Ecto neural progenitor cell (in vitro differentiated cells): ENCODE measurements at regions not wholly inside any gene's neighbourhood (a gene's known extent, or its start where the extent isn't known, plus 50 kb on each side); places are given as distances from the start of the nearest gene placed in this dataset.

Experiments used
- DNase-seq: peaks from one replicate; pipeline ENCODE4 v3.0.0-alpha.2; 2018; ENCODE audit warnings: low spot score

- DNase-seq: no peak
Observed at GRCh38 chr2:217749008-217749407, 253.8 kb downstream of the TNS1 start.

- peak; percentile 25 for DNase-seq
Observed at GRCh38 chr2:217746808-217747207, 256.0 kb downstream of the TNS1 start.

- peak; percentile 16 for DNase-seq
Observed at GRCh38 chr2:217743966-217744761, 258.6 kb downstream of the TNS1 start.

DNA sequence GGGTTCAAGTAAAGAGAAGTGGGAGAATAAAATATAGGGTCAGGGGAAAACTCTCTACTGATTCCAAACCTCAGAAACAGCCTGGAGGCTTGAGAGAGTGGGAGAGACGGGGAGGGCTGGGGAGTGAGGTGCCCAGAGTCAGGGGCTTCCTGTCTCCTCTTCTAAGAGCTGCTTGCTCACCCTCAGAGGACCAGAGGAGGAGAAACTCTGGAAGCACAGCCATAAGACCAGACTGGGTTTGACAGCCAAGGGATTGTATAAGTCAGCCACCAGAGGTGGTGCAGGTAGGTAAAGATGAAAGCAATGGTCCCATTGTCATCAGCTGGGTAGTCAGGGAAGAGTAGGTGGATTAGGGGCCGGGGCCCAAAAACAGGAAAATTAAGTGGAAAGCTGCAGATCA is 259.4 kb downstream of the TNS1 start:
- DNase-seq: peak; percentile 10

- peak; percentile 14 for DNase-seq
Observed at GRCh38 chr2:217742841-217743240, 260.0 kb downstream of the TNS1 start.

GRCh38 chr2:217742276-217742675 is 260.5 kb downstream of the TNS1 start:
- peak; percentile 4 for DNase-seq

- peak; percentile 25 for DNase-seq
Observed at GRCh38 chr2:217741381-217741955, 261.3 kb downstream of the TNS1 start.

GRCh38 chr2:217740756-217741155 is 262.0 kb downstream of the TNS1 start:
- DNase-seq: peak; percentile 16

- DNase-seq: peak; percentile 8
Observed at GRCh38 chr2:217740178-217740577, 262.6 kb downstream of the TNS1 start.

- DNase-seq: no peak
Observed at GRCh38 chr2:217739741-217740140, 263.1 kb downstream of the TNS1 start.

DNA sequence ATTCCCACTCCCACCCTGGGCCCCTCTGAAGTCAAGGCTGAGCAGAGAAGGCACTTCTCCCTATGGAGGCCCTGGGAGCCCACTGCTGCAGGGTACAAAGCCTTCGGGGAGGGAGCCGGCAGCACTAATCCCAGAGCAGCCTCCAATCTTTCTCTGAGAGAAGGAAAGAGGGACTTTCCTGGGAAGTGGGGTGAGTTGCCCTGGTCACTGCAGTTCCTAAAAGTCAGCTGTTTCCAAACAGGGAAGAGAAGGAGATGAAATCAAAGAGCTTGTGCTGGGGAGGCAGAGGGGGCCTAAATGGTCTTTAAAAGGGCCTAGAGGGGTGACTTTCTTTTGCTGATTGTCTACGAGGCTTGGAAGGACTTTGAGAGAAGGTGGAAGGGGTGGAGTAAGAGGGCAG is 264.7 kb downstream of the TNS1 start:
- DNase-seq: no peak

GRCh38 chr2:217736776-217737550 is 265.8 kb downstream of the TNS1 start:
- DNase-seq: no peak

DNA sequence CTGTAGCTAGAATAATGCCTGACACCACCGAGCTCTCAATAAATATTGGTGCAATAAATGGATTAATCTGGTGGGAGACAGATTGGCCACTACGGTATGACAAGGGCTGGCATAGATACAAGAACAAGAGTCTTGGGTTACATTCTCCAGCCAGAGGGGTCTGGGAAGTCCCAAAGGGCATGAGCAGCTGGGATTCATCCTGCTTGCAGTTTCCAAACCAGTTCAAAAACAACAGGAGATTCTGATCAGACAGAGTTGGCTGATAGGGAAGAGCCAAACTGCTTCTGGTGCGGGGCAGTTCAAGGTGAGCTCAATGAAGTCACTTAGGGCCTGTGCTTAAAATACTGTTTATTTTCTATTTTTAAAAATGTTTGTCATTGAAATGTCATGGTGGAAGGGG is 266.9 kb downstream of the TNS1 start:
- no peak for DNase-seq

DNA sequence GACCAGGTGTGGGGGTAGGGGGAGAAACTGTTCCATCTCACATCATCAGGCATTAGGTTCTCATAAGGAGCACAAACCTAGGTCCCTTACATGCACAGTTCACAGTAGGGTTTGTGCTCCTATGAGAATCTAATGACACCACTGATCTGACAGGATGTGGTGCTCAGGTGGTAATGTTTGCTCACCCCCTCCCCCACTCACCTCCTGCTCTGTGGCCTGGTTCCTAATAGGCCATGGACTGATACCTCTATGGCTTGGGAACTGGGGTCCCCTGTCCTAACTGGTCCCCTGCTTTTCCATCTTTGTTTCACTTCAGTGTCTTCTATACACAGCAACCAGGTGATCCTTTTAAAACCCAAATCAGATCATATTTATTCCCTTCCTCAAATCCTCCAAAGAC is 267.8 kb downstream of the TNS1 start:
- no peak for DNase-seq

DNA sequence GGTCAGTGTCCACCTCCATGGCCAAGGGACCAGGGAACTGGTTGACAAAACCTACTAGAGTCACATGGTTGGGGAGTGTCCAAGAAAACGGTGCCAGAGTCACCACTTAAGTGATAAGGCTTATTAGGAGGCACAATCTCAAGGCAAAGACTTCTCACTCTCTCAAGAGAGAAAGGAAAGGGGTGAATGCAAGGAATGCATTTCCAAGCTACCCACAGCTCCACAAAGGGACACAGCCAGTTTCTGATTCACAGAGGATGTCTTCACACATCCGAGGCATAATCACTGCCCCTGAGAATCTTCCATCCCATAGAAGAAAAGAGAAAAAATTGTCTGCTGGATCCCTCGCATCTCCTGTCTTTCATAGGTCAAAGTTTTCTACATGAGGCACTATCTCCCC is 269.3 kb downstream of the TNS1 start:
- DNase-seq: no peak

- no peak for DNase-seq
Observed at GRCh38 chr2:217732992-217733391, 269.8 kb downstream of the TNS1 start.

GRCh38 chr2:217731805-217732204 is 271.0 kb downstream of the TNS1 start:
- DNase-seq: no peak

DNA sequence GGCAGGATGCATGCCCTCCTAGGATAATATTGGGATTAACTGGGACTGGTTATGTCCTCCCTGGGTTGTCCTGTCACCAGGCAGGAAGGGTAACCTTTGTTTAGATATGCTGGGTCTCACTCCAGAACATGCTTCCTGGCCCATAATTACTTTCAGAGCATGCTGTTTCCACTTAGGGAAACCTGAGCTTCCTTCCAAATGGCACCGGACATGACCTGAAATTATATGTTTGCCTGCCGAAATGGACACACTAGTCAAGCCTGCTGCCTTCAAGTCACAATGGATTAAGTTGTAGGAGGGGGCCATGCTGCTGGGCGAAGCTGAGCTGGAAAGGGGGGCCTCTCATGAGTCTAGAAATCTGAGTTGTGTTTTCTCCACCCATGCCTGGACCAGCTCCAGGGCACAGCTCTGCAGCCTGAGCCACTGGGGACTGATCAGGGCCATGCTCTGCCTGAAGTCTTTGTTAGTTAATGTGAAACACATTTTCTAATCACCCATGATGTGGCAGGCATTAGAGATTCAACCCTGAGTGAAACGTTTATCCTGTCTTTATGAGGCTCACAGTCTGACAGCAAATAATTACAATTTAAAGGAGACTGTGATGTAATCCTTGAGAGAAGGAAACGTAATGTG is 273.3 kb downstream of the TNS1 start:
- no peak for DNase-seq

DNA sequence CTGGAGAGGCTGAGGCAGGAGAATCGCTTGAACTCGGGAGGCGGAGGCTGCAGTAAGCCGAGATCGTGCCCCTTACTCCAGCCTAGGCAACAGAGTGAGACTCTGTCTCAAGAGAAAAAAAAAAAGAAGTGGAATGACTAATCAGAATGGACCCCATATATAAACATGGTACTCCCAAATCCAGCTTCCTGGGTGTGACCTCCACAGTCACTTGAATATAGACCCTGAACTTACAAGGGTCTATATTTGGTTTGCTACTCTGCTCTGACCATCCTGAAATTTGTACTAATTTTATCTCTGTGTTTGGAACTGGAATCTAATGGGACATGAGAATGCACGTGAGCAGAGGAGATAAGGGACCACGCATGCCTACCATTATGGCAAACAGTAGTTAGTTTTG is 275.0 kb downstream of the TNS1 start:
- no peak for DNase-seq

DNA sequence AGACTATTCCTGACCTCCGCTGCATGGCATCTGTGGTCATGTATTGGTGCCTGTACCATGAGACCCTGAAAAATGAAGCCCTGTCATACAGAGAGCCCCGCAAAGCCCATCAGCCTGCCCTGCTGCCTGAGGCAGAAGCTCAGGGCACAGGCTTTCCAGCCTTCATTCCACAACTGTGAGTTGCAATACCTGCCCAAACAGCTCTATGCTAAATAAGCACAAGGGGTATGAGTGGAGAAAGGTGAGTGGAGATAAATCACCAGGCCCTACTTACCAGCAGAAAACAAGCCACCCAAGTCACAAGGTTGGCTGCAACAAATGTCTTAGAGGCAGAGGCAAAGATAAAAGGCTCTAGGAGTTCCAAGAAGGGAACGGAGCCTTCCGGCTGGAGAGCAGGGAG is 277.4 kb downstream of the TNS1 start:
- DNase-seq: no peak

DNA sequence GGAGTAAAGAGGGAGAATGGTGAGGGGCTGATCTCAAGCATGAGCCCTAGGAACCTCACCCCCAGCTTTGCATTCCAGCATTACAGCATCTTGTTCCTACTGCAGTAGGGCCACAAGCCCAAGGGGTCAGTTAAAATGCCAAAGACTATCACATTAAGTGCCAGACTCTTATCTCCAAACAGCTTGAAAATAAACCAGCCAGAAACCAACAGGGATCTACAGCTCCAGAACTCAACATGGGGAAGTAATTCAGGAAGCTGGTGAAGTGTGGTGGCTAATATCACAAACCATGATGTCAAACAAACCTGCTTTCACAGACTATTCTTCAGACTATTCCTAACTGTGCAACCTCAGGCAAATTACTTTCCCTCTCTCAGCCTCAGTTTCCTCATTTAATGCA is 278.3 kb downstream of the TNS1 start:
- no peak for DNase-seq

DNA sequence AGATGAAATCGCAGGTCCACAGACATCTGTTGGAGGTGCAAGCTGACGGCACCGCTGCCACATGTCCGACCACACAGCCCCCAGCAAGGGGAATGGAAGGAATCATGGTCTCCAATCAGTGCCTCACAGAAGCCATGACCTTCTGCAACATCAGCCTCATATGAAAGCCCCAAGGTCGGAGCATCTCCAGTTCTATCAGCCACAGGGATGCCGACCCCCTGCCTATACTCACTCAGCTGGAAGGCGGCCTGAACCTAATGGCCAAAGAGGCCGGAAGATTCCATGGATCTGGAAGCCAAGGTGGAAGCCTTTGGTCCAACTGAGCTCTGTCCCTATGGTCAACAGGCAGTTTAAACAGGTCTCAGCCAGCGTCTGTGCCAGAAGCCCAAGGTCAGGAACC is 278.8 kb downstream of the TNS1 start:
- DNase-seq: no peak
